Left colon (tissue), 2 donors: ENCODE measurements at regions not wholly inside any gene's neighbourhood (a gene's known extent, or its start where the extent isn't known, plus 50 kb on each side); places are given as distances from the start of the nearest gene placed in this dataset.
"Not testable (repeated sequence)": the region's sequence is repeated elsewhere in the genome, so short reads cannot be mapped to it uniquely, and the experiment has no call there.

Experiments used
- ATAC-seq: fragments of 200-7000 bp; cut with Tn5 transposase; one replicate; pipeline ENCODE4 v1.9.1; 2020; ENCODE audit warnings: mild to moderate bottlenecking, moderate library complexity
- DNase-seq, 2 donors: peaks; one replicate each; pipeline ENCODE4 v3.0.0-alpha.2; 2020
- intact Hi-C, 2 donors: fragments of 100-400 bp; cut with DNase I in 1 of 2; cut with micrococcal nuclease in 1 of 2; formaldehyde crosslinking; loops; one replicate each; pipeline versions ENCODE4 v1.11.2 to v1.14.0; 2022; cut with DNase I, micrococcal nuclease
- donor health status: DM: no; HTN: no; CAD: no.
- donor health status: DM: yes; HTN: yes; CAD: no.

- ATAC-seq = no peak
- no peak for DNase-seq
- intact Hi-C loops = no loop called here
Observed at GRCh38 chr7:153408360-153409335, 643.5 kb upstream of the DPP6 start.

- intact Hi-C loops, ATAC-seq, DNase-seq: not testable (repeated sequence)
Observed at GRCh38 chr7:153409567-153410342, 642.4 kb upstream of the DPP6 start.

GRCh38 chr7:153410997-153411642 is 641.1 kb upstream of the DPP6 start:
- ATAC-seq, DNase-seq, intact Hi-C loops: not testable (repeated sequence)

GRCh38 chr7:153412114-153412823 is 639.9 kb upstream of the DPP6 start:
- intact Hi-C loops, ATAC-seq, DNase-seq: not testable (repeated sequence)

GRCh38 chr7:153412824-153413198 is 639.4 kb upstream of the DPP6 start:
- ATAC-seq, intact Hi-C loops: not testable (repeated sequence)

GRCh38 chr7:153413199-153413539 is 639.0 kb upstream of the DPP6 start:
- DNase-seq (no peak), ATAC-seq (no peak)
- intact Hi-C loops = no loop called here

More at GRCh38 chr7:153412824-153413198, 639.4 kb upstream of the DPP6 start:
- DNase-seq = not testable (repeated sequence)

GRCh38 chr7:153413540-153414287 is 638.5 kb upstream of the DPP6 start:
- ATAC-seq (no peak), DNase-seq (no peak)
- intact Hi-C loops = no loop called here

- DNase-seq (no peak), ATAC-seq (no peak)
- intact Hi-C loops = no loop called here
Observed at GRCh38 chr7:153414288-153414629, 637.9 kb upstream of the DPP6 start.

- intact Hi-C loops = no loop called here
Observed at GRCh38 chr7:153415632-153416031, 636.6 kb upstream of the DPP6 start.

GRCh38 chr7:153422291-153423209 is 629.6 kb upstream of the DPP6 start:
- ATAC-seq (no peak), DNase-seq (no peak)
- intact Hi-C loops = no loop called here

More at GRCh38 chr7:153415632-153416031, 636.6 kb upstream of the DPP6 start:
- ATAC-seq (no peak), DNase-seq (no peak)

GRCh38 chr7:153423210-153423590 is 629.0 kb upstream of the DPP6 start:
- intact Hi-C loops = no loop called here
- no peak for DNase-seq
- ATAC-seq = no peak

- no peak for ATAC-seq
- intact Hi-C loops = no loop called here
- no peak for DNase-seq
Observed at GRCh38 chr7:153430931-153431330, 621.3 kb upstream of the DPP6 start.

GRCh38 chr7:153432063-153432462 is 620.1 kb upstream of the DPP6 start:
- no peak for ATAC-seq
- intact Hi-C loops = no loop called here
- no peak for DNase-seq

GRCh38 chr7:153433223-153433622 is 619.0 kb upstream of the DPP6 start:
- DNase-seq = no peak
- intact Hi-C loops = no loop called here

GRCh38 chr7:153440715-153441114 is 611.5 kb upstream of the DPP6 start:
- ATAC-seq (no peak), DNase-seq (no peak)
- intact Hi-C loops = no loop called here

More at GRCh38 chr7:153433223-153433622, 619.0 kb upstream of the DPP6 start:
- ATAC-seq = no peak

GRCh38 chr7:153443032-153443701 is 609.0 kb upstream of the DPP6 start:
- intact Hi-C loops = no loop called here
- ATAC-seq = no peak
- no peak for DNase-seq

GRCh38 chr7:153444641-153445040 is 607.6 kb upstream of the DPP6 start:
- ATAC-seq = no peak
- DNase-seq = no peak
- intact Hi-C loops = no loop called here
